Renal cortical epithelial cell (primary cell): ENCODE measurements at regions not wholly inside any gene's neighbourhood (a gene's known extent, or its start where the extent isn't known, plus 50 kb on each side); places are given as distances from the start of the nearest gene placed in this dataset.
A peak's percentile ranks its signal among the peaks of the same experiment; 100 is the strongest.
"Not testable (repeated sequence)": the region's sequence is repeated elsewhere in the genome, so short reads cannot be mapped to it uniquely, and the experiment has no call there.

Experiments used
- DNase-seq: peaks from one replicate; pipeline ENCODE4 v3.0.0-alpha.2; 2011; ENCODE audit warnings: low read depth

- DNase-seq: not testable (repeated sequence)
Measured at GRCh38 chr5:97234380-97234779, 51.3 kb upstream of the RIOK2 start.

- no peak for DNase-seq
Measured at GRCh38 chr5:97242341-97242740, 59.3 kb upstream of the RIOK2 start.

GRCh38 chr5:97243353-97243752 lies 60.3 kb upstream of the RIOK2 start:
- DNase-seq: peak; percentile 7

- DNase-seq: peak; percentile 2
Measured at GRCh38 chr5:97245386-97245785, 62.3 kb upstream of the RIOK2 start.

GRCh38 chr5:97250113-97250512 lies 67.1 kb upstream of the RIOK2 start:
- no peak for DNase-seq

GRCh38 chr5:97266076-97266475 lies 83.0 kb upstream of the RIOK2 start:
- DNase-seq: no peak

- DNase-seq: no peak
Measured at GRCh38 chr5:97266576-97266975, 83.5 kb upstream of the RIOK2 start.

GRCh38 chr5:97267767-97268166 lies 84.7 kb upstream of the RIOK2 start:
- no peak for DNase-seq

- no peak for DNase-seq
Measured at GRCh38 chr5:97276474-97277120, 93.5 kb upstream of the RIOK2 start.

- no peak for DNase-seq
Measured at GRCh38 chr5:97281257-97281656, 98.2 kb upstream of the RIOK2 start.

GRCh38 chr5:97297063-97297703 lies 114.1 kb upstream of the RIOK2 start:
- no peak for DNase-seq

GRCh38 chr5:97297704-97298091 lies 114.7 kb upstream of the RIOK2 start:
- no peak for DNase-seq

- not testable (repeated sequence) for DNase-seq
Measured at GRCh38 chr5:97301181-97301580, 118.1 kb upstream of the RIOK2 start.

- no peak for DNase-seq
Measured at GRCh38 chr5:97338729-97339128, 155.7 kb upstream of the RIOK2 start.

- no peak for DNase-seq
Measured at GRCh38 chr5:97355775-97356174, 172.7 kb upstream of the RIOK2 start.

- no peak for DNase-seq
Measured at GRCh38 chr5:97363577-97363976, 180.5 kb upstream of the RIOK2 start.

GRCh38 chr5:97364731-97365130 lies 181.7 kb upstream of the RIOK2 start:
- no peak for DNase-seq

GRCh38 chr5:97365163-97365845 lies 182.3 kb upstream of the RIOK2 start:
- DNase-seq: no peak

GRCh38 chr5:97365918-97366317 lies 182.9 kb upstream of the RIOK2 start:
- no peak for DNase-seq

- no peak for DNase-seq
Measured at GRCh38 chr5:97375959-97376358, 192.9 kb upstream of the RIOK2 start.

GRCh38 chr5:97377582-97377981 lies 194.5 kb upstream of the RIOK2 start:
- no peak for DNase-seq

GRCh38 chr5:97383996-97384395 lies 200.9 kb upstream of the RIOK2 start:
- no peak for DNase-seq

- DNase-seq: no peak
Measured at GRCh38 chr5:97388794-97389193, 205.7 kb upstream of the RIOK2 start.
